Left colon (tissue), 2 donors: ENCODE measurements at regions not wholly inside any gene's neighbourhood (a gene's known extent, or its start where the extent isn't known, plus 50 kb on each side); places are given as distances from the start of the nearest gene placed in this dataset.
A peak's percentile ranks its signal among the peaks of the same experiment; 100 is the strongest.

Experiments
- ATAC-seq: fragments of 200-7000 bp; cut with Tn5 transposase; one replicate; pipeline ENCODE4 v1.9.1; 2020; ENCODE audit warnings: mild to moderate bottlenecking, moderate library complexity
- DNase-seq, 2 donors: peaks; one replicate each; pipeline ENCODE4 v3.0.0-alpha.2; 2020
- intact Hi-C, 2 donors: fragments of 100-400 bp; cut with DNase I in 1 of 2; cut with micrococcal nuclease in 1 of 2; formaldehyde crosslinking; loops; one replicate each; pipeline versions ENCODE4 v1.11.2 to v1.14.0; 2022; cut with DNase I, micrococcal nuclease
- donor health status: DM: no; HTN: no; CAD: no.
- donor health status: DM: yes; HTN: yes; CAD: no.

GRCh38 chr5:8033261-8033660 lies 164.3 kb downstream of the MTRR start:
- DNase-seq (peak in 1 of 2 donors; percentile 19), ATAC-seq (peak; percentile 83)
- intact Hi-C loops: no loop called here

GRCh38 chr5:8034852-8035251 lies 165.9 kb downstream of the MTRR start:
- DNase-seq: no peak
- intact Hi-C loops: no loop called here
- ATAC-seq: no peak

- ATAC-seq (no peak), DNase-seq (no peak)
- intact Hi-C loops: no loop called here
Measured at GRCh38 chr5:8048920-8049319, 180.0 kb downstream of the MTRR start.

- intact Hi-C loops: no loop called here
- DNase-seq (no peak), ATAC-seq (no peak)
Measured at GRCh38 chr5:8050616-8051175, 181.7 kb downstream of the MTRR start.

GRCh38 chr5:8053270-8053669 lies 184.3 kb downstream of the MTRR start:
- ATAC-seq (no peak), DNase-seq (no peak)
- intact Hi-C loops: no loop called here

- intact Hi-C loops: no loop called here
- no peak for ATAC-seq
Measured at GRCh38 chr5:8057769-8058168, 188.8 kb downstream of the MTRR start.

GRCh38 chr5:8058616-8059190 lies 189.8 kb downstream of the MTRR start:
- intact Hi-C loops: no loop called here
- no peak for ATAC-seq
- DNase-seq: no peak

More at GRCh38 chr5:8057769-8058168, 188.8 kb downstream of the MTRR start:
- DNase-seq: no peak

GRCh38 chr5:8059337-8059736 lies 190.4 kb downstream of the MTRR start:
- intact Hi-C loops: no loop called here
- ATAC-seq (no peak), DNase-seq (no peak)

GRCh38 chr5:8060235-8060952 lies 191.4 kb downstream of the MTRR start:
- ATAC-seq (no peak), DNase-seq (no peak)
- intact Hi-C loops: no loop called here

- intact Hi-C loops: no loop called here
- ATAC-seq (no peak), DNase-seq (no peak)
Measured at GRCh38 chr5:8060953-8061429, 192.0 kb downstream of the MTRR start.

- ATAC-seq (no peak), DNase-seq (no peak)
- intact Hi-C loops: no loop called here
Measured at GRCh38 chr5:8062521-8062920, 193.6 kb downstream of the MTRR start.

- no peak for ATAC-seq
- intact Hi-C loops: no loop called here
- no peak for DNase-seq
Measured at GRCh38 chr5:8068078-8068477, 199.1 kb downstream of the MTRR start.

GRCh38 chr5:8070138-8070537 lies 201.2 kb downstream of the MTRR start:
- ATAC-seq: no peak
- intact Hi-C loops: no loop called here
- DNase-seq: no peak

- ATAC-seq: no peak
- intact Hi-C loops: no loop called here
- no peak for DNase-seq
Measured at GRCh38 chr5:8079056-8079455, 210.1 kb downstream of the MTRR start.

GRCh38 chr5:8081179-8081578 lies 212.2 kb downstream of the MTRR start:
- ATAC-seq: no peak

GRCh38 chr5:8093669-8094068 lies 224.7 kb downstream of the MTRR start:
- intact Hi-C loops: no loop called here
- DNase-seq (no peak), ATAC-seq (no peak)

More at GRCh38 chr5:8081179-8081578, 212.2 kb downstream of the MTRR start:
- no peak for DNase-seq
- intact Hi-C loops: no loop called here

GRCh38 chr5:8094304-8094703 lies 225.4 kb downstream of the MTRR start:
- ATAC-seq (no peak), DNase-seq (no peak)
- intact Hi-C loops: no loop called here

GRCh38 chr5:8097146-8097545 lies 228.2 kb downstream of the MTRR start:
- no peak for ATAC-seq
- DNase-seq: no peak
- intact Hi-C loops: no loop called here

- no peak for DNase-seq
- intact Hi-C loops: no loop called here
Measured at GRCh38 chr5:8098081-8098480, 229.1 kb downstream of the MTRR start.

GRCh38 chr5:8102714-8103113 lies 233.8 kb downstream of the MTRR start:
- intact Hi-C loops: no loop called here
- ATAC-seq (no peak), DNase-seq (no peak)

More at GRCh38 chr5:8098081-8098480, 229.1 kb downstream of the MTRR start:
- ATAC-seq: no peak
